Retinal pigment epithelial cell (primary cell): ENCODE measurements at regions not wholly inside any gene's neighbourhood (a gene's known extent, or its start where the extent isn't known, plus 50 kb on each side); places are given as distances from the start of the nearest gene placed in this dataset.

Experiments
- DNase-seq: peaks from one replicate; pipeline ENCODE4 v3.0.0-alpha.2; 2010; ENCODE audit warnings: low read depth
- H3K4me3 ChIP-seq: 2 replicates; pipeline ENCODE4 v1.5.1; 2011; ENCODE audit warnings: mild to moderate bottlenecking, low read length, control low read depth, moderate library complexity
- CTCF ChIP-seq: conservative IDR thresholded peaks from 2 replicates; pipeline ENCODE4 v1.5.1; 2011; ENCODE audit warnings: low read depth, low read length, control low read depth, inconsistent platforms

DNA sequence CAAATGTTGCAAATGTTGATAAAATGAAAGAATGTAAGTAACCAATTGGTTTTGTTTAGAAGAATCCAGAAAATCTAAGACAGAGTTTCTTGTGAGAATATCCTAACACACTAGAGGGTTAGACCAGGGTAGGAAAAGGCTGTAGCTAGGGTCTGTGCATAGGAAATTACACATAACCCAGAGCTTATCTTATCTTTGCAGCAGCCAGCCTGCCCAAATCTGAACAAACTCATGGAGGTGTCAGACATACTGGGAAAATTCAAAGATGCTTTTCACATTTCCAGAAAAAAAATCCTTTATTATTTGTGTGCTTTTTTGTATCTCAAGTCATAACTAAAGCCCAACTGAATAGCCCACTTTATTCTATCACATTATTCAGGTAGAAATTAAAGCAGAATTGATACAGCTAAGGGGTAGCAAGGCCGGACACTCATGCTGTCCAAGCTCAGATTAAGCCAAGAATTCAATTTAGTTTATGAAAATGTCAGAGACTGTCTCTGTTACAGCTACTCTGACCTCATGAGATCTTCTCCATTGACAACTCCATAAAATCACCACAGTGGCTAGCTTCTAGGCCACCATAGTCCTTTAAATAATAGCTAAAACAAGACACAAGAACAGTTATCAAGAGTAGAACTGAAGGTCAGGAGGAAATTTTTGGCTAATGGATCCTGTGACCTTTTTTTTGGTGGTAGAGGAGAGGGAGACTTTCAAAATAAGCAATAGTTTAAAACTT lies 169.6 kb upstream of the RASSF8 start:
- DNase-seq: no peak
- H3K4me3 ChIP-seq: no peak overlapping the region
- TF ChIP-seq CTCF: no peak

GRCh38 chr12:25789541-25789944 lies 168.9 kb upstream of the RASSF8 start:
- TF ChIP-seq CTCF: no peak
- DNase-seq: no peak
- no peak overlapping the region for H3K4me3 ChIP-seq

DNA sequence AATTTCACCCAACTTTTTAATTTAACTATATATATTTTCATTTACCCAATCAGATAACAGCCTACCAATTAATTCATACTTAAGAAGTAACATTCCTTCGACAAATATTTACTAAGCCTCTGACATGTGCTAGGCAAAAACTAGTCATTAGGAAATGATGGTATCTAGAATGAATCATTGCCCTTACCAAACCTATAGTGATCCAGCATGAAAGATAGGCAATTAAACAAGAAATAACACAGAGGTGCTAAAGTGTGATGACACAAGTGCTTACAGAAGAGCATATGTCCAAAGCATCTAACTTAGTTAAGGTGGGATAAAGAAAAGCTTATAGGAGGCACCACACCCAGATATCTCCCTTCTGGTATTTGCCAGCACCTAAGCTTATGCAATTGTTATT lies 166.5 kb upstream of the RASSF8 start:
- no peak overlapping the region for H3K4me3 ChIP-seq
- DNase-seq: no peak
- TF ChIP-seq CTCF: no peak

GRCh38 chr12:25793196-25793595 lies 165.3 kb upstream of the RASSF8 start:
- no peak for DNase-seq
- no peak for TF ChIP-seq CTCF
- H3K4me3 ChIP-seq: no peak overlapping the region

GRCh38 chr12:25794571-25794970 lies 163.9 kb upstream of the RASSF8 start:
- no peak overlapping the region for H3K4me3 ChIP-seq
- no peak for DNase-seq
- no peak for TF ChIP-seq CTCF

GRCh38 chr12:25796523-25797000 lies 161.9 kb upstream of the RASSF8 start:
- H3K4me3 ChIP-seq: no peak overlapping the region
- TF ChIP-seq CTCF: no peak
- DNase-seq: no peak

- no peak for DNase-seq
- TF ChIP-seq CTCF: no peak
- H3K4me3 ChIP-seq: no peak overlapping the region
Measured at GRCh38 chr12:25797386-25797785, 161.1 kb upstream of the RASSF8 start.
